Fibroblast of pulmonary artery (primary cell): ENCODE measurements at regions not wholly inside any gene's neighbourhood (a gene's known extent, or its start where the extent isn't known, plus 50 kb on each side); places are given as distances from the start of the nearest gene placed in this dataset.
"Not testable (repeated sequence)": the region's sequence is repeated elsewhere in the genome, so short reads cannot be mapped to it uniquely, and the experiment has no call there.

Source experiments
- DNase-seq: peaks from one replicate; pipeline ENCODE4 v3.0.0-alpha.2; 2010; ENCODE audit warnings: low read depth
- H3K4me3 ChIP-seq: replicated peaks from 2 replicates; pipeline ENCODE4 v1.5.1; 2011; ENCODE audit warnings: low read depth, mild to moderate bottlenecking, control low read depth, low read length, moderate library complexity
- CTCF ChIP-seq: IDR thresholded peaks from 2 replicates; pipeline ENCODE4 v1.5.1; 2011; ENCODE audit warnings: mild to moderate bottlenecking, control low read depth, low read length, inconsistent platforms; ENCODE audit errors: missing control alignments

- H3K4me3 ChIP-seq: no peak overlapping the region
- no peak for TF ChIP-seq CTCF
- no peak for DNase-seq
Observed at GRCh38 chr6:74892091-74892490, 313.8 kb downstream of the COL12A1 start.

- no peak for TF ChIP-seq CTCF
- DNase-seq: no peak
- H3K4me3 ChIP-seq: no peak overlapping the region
Observed at GRCh38 chr6:74891349-74891831, 314.5 kb downstream of the COL12A1 start.

- TF ChIP-seq CTCF: no peak
- no peak overlapping the region for H3K4me3 ChIP-seq
- DNase-seq: no peak
Observed at GRCh38 chr6:74889635-74890034, 316.2 kb downstream of the COL12A1 start.

DNA sequence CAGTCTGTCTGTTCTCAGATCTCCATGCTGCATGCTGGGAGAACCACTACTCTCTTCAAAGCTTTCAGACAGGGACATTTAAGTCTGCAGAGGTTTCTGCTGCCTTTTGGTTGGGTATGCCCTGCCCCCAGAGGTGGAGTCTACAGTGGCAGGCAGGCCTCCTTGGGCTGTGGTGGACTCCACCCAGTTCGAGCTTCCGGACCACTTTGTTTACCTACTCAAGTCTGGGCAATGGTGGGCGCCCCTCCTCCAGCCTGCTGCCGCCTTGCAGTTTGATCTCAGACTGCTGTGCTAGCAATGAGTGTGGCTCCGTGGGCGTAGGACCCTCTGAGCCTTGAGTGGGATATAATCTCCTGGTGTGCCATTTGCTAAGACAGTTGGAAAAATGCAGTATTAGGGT, 317.1 kb downstream of the COL12A1 start:
- DNase-seq: not testable (repeated sequence)

DNA sequence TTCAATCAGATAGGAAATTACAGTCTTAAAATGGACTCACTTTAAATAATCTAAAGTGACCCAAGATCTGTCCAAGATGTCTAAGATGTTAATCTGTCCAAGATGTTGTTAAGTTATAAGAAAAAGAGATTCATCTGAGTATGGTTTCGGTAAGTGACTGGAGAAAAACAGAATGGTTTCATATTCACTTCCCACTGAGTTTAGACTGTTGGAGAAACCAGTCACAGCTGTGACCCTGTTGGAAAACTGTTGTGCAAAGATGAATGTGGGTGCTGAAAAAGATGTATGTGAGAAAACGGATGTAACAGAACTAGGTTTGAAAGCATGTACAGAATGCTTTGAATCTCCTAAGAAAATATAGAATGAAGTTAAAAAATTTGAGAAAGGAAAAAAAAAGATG, 325.9 kb downstream of the COL12A1 start:
- no peak overlapping the region for H3K4me3 ChIP-seq
- TF ChIP-seq CTCF: no peak
- no peak for DNase-seq

More for the DNA sequence above, 317.1 kb downstream of the COL12A1 start:
- not testable (repeated sequence) for H3K4me3 ChIP-seq

GRCh38 chr6:74879234-74879633, 326.6 kb downstream of the COL12A1 start:
- no peak overlapping the region for H3K4me3 ChIP-seq
- peak; percentile 92 for DNase-seq
- no peak for TF ChIP-seq CTCF

- no peak for DNase-seq
- no peak overlapping the region for H3K4me3 ChIP-seq
- no peak for TF ChIP-seq CTCF
Observed at GRCh38 chr6:74875193-74875592, 330.7 kb downstream of the COL12A1 start.
